HG03442 (cell line): ENCODE measurements at regions not wholly inside any gene's neighbourhood (a gene's known extent, or its start where the extent isn't known, plus 50 kb on each side); places are given as distances from the start of the nearest gene placed in this dataset.
"Not testable (repeated sequence)": the region's sequence is repeated elsewhere in the genome, so short reads cannot be mapped to it uniquely, and the experiment has no call there.

ENCODE experiments used
- ATAC-seq: cut with Tn5 transposase; IDR thresholded peaks from one replicate; pipeline ENCODE4 v1.9.1; 2021; ENCODE audit warnings: mild to moderate bottlenecking, moderate library complexity; ENCODE audit not compliant: unreplicated experiment

- ATAC-seq, result no peak
Observed at GRCh38 chr16:79991969-79992368, 391.4 kb upstream of the MAF start.

GRCh38 chr16:79988721-79989220 lies 388.2 kb upstream of the MAF start:
- ATAC-seq, result no peak

GRCh38 chr16:79988089-79988488 lies 387.6 kb upstream of the MAF start:
- no peak for ATAC-seq

- ATAC-seq, result no peak
Observed at GRCh38 chr16:79986352-79986751, 385.8 kb upstream of the MAF start.

GRCh38 chr16:79985606-79986005 lies 385.1 kb upstream of the MAF start:
- no peak for ATAC-seq

GRCh38 chr16:79984149-79984548 lies 383.6 kb upstream of the MAF start:
- not testable (repeated sequence) for ATAC-seq

- ATAC-seq, result no peak
Observed at GRCh38 chr16:79982862-79983261, 382.3 kb upstream of the MAF start.

- ATAC-seq, result no peak
Observed at GRCh38 chr16:79982361-79982760, 381.8 kb upstream of the MAF start.

- ATAC-seq, result no peak
Observed at GRCh38 chr16:79981814-79982213, 381.3 kb upstream of the MAF start.

GRCh38 chr16:79980650-79981521 lies 380.3 kb upstream of the MAF start:
- ATAC-seq, result no peak

- ATAC-seq, result no peak
Observed at GRCh38 chr16:79977940-79978836, 377.7 kb upstream of the MAF start.

- no peak for ATAC-seq
Observed at GRCh38 chr16:79973320-79973719, 372.8 kb upstream of the MAF start.

GRCh38 chr16:79972053-79972704 lies 371.6 kb upstream of the MAF start:
- no peak for ATAC-seq

GRCh38 chr16:79971237-79971572 lies 370.7 kb upstream of the MAF start:
- ATAC-seq, result no peak

GRCh38 chr16:79970551-79971236 lies 370.2 kb upstream of the MAF start:
- ATAC-seq, result no peak

GRCh38 chr16:79970087-79970486 lies 369.6 kb upstream of the MAF start:
- ATAC-seq, result no peak

- ATAC-seq, result no peak
Observed at GRCh38 chr16:79969458-79969857, 368.9 kb upstream of the MAF start.

- no peak for ATAC-seq
Observed at GRCh38 chr16:79966226-79966625, 365.7 kb upstream of the MAF start.

GRCh38 chr16:79965718-79966117 lies 365.2 kb upstream of the MAF start:
- no peak for ATAC-seq

- ATAC-seq, result no peak
Observed at GRCh38 chr16:79964104-79964503, 363.6 kb upstream of the MAF start.

GRCh38 chr16:79962962-79963361 lies 362.4 kb upstream of the MAF start:
- no peak for ATAC-seq
